IMR-90 (cell line): ENCODE measurements at regions not wholly inside any gene's neighbourhood (a gene's known extent, or its start where the extent isn't known, plus 50 kb on each side); places are given as distances from the start of the nearest gene placed in this dataset.
"Not testable (repeated sequence)": the region's sequence is repeated elsewhere in the genome, so short reads cannot be mapped to it uniquely, and the experiment has no call there.

Source experiments
- CEBPB ChIP-seq: IDR thresholded peaks from 2 replicates; pipeline ENCODE4 v1.6.1; 2012; ENCODE audit warnings: low read depth, low read length, improper control_type of control experiment
- CTCF ChIP-seq: conservative IDR thresholded peaks from 2 replicates; pipeline ENCODE4 v1.5.1; 2012; ENCODE audit warnings: mild to moderate bottlenecking, low read depth, low read length, improper control_type of control experiment
- FOS ChIP-seq: fragments of 150-350 bp; IDR thresholded peaks from 2 replicates; pipeline ENCODE4 v1.6.1; 2016; ENCODE audit warnings: low read depth, low read length
- MAFK ChIP-seq: IDR thresholded peaks from 2 replicates; pipeline ENCODE4 v1.6.1; 2012; ENCODE audit warnings: low read depth, low read length, improper control_type of control experiment
- MAZ ChIP-seq: IDR thresholded peaks from 2 replicates; pipeline ENCODE4 v1.6.1; 2012; ENCODE audit warnings: low read depth, mild to moderate bottlenecking, low read length, improper control_type of control experiment, moderate library complexity, borderline replicate concordance
- MXI1 ChIP-seq: IDR thresholded peaks from 2 replicates; pipeline ENCODE4 v1.6.1; 2012; ENCODE audit warnings: low read depth, mild to moderate bottlenecking, low read length, moderate library complexity, borderline replicate concordance
- NFE2L2 ChIP-seq: fragments of 150-350 bp; IDR thresholded peaks from 2 replicates; pipeline ENCODE4 v1.6.1; 2016; ENCODE audit warnings: low read depth, mild to moderate bottlenecking, low read length
- POLR2A ChIP-seq: IDR thresholded peaks from 2 replicates; pipeline ENCODE4 v1.6.1; 2012; ENCODE audit warnings: mild to moderate bottlenecking, low read depth, low read length
- RAD21 ChIP-seq: IDR thresholded peaks from 2 replicates; pipeline ENCODE4 v1.6.1; 2012; ENCODE audit warnings: low read length, improper control_type of control experiment
- RCOR1 ChIP-seq: IDR thresholded peaks from 2 replicates; pipeline ENCODE4 v1.6.1; 2012; ENCODE audit warnings: mild to moderate bottlenecking, low read length, improper control_type of control experiment; ENCODE audit not compliant: insufficient replicate concordance
- SMC3 ChIP-seq: fragments of 150-350 bp; IDR thresholded peaks from 2 replicates; pipeline ENCODE4 v1.6.1; 2016; ENCODE audit warnings: low read depth, mild to moderate bottlenecking, antibody characterized with exemption, low read length, moderate library complexity
- USF2 ChIP-seq: fragments of 150-350 bp; IDR thresholded peaks from 2 replicates; pipeline ENCODE4 v1.6.1; 2017; ENCODE audit warnings: mild to moderate bottlenecking, antibody characterized with exemption, low read length, low read depth

GRCh38 chr6:96694429-96694828, 131.5 kb downstream of the FHL5 start:
- not testable (repeated sequence) for TF ChIP-seq CTCF, POLR2A, RCOR1, MAFK, USF2, RAD21, MXI1, NFE2L2, CEBPB, FOS, MAZ, SMC3
